Natural killer cell (primary cell): ENCODE measurements at regions not wholly inside any gene's neighbourhood (a gene's known extent, or its start where the extent isn't known, plus 50 kb on each side); places are given as distances from the start of the nearest gene placed in this dataset.
"Not testable (repeated sequence)": the region's sequence is repeated elsewhere in the genome, so short reads cannot be mapped to it uniquely, and the experiment has no call there.

Experiments
- ATAC-seq, 3 donors: fragments of 150-1000 bp in 2 of 3; fragments of 200-7000 bp in 1 of 3; cut with Tn5 transposase; 1 replicate in 1 of 3; 2 replicates in 2 of 3; pipeline ENCODE4 v1.10.0; 2021; ENCODE audit warnings: mild to moderate bottlenecking in 2 of 3, moderate library complexity in 2 of 3
- DNase-seq, 2 donors: peaks; one replicate each; pipeline versions ENCODE4 v3.0.0 to v3.0.0-alpha.2; 2013 to 2021; ENCODE audit warnings: mixed read lengths in 1 of 2
- H3K27ac ChIP-seq: one replicate; pipeline ENCODE4 v1.5.1; 2013; ENCODE audit warnings: mild to moderate bottlenecking, low read length
- H3K27me3 ChIP-seq: one replicate; pipeline ENCODE4 v1.6.1; 2013; ENCODE audit warnings: low read length; ENCODE audit not compliant: control insufficient read depth, insufficient read depth
- H3K36me3 ChIP-seq: one replicate; pipeline ENCODE4 v1.6.1; 2013; ENCODE audit warnings: low read length; ENCODE audit not compliant: control insufficient read depth, insufficient read depth
- H3K4me1 ChIP-seq: one replicate; pipeline ENCODE4 v1.6.1; 2013; ENCODE audit warnings: low read length; ENCODE audit not compliant: control insufficient read depth, insufficient read depth
- H3K4me3 ChIP-seq: one replicate; pipeline ENCODE4 v1.5.1; 2013; ENCODE audit warnings: low read length
- H3K9me3 ChIP-seq: one replicate; pipeline ENCODE4 v1.6.1; 2013; ENCODE audit warnings: low read length; ENCODE audit not compliant: control insufficient read depth, insufficient read depth
- H3K27ac Mint-ChIP-seq, 2 donors: one replicate each; pipeline ENCODE4 v1.8.0; 2022; ENCODE audit warnings: mild to moderate bottlenecking in 2 of 2, mixed read lengths in 2 of 2, moderate library complexity in 1 of 2
- H3K27me3 Mint-ChIP-seq, 2 donors: one replicate each; pipeline ENCODE4 v1.8.0; 2022; ENCODE audit warnings: low read depth in 2 of 2, mixed read lengths in 2 of 2
- H3K36me3 Mint-ChIP-seq: one replicate; pipeline ENCODE4 v1.8.0; 2022; ENCODE audit warnings: mixed read lengths
- H3K4me1 Mint-ChIP-seq, 2 donors: one replicate each; pipeline ENCODE4 v1.8.0; 2022; ENCODE audit warnings: mixed read lengths in 2 of 2
- H3K4me3 Mint-ChIP-seq: one replicate; pipeline ENCODE4 v1.8.0; 2022; ENCODE audit warnings: mild to moderate bottlenecking, moderate library complexity, mixed read lengths
- H3K9me3 Mint-ChIP-seq, 2 donors: one replicate each; pipeline ENCODE4 v1.8.0; 2022; ENCODE audit warnings: mixed read lengths in 2 of 2
- whole genome bisulfite sequencing: methylation state at CpG from one replicate; pipeline ENCODE4 v1.1.7; 2013; ENCODE audit warnings: missing lambda C conversion rate; ENCODE audit not compliant: insufficient coverage; 5-methylcytosine and 5-hydroxymethylcytosine counted together
- intact Hi-C: fragments of 100-400 bp; cut with micrococcal nuclease; formaldehyde crosslinking; loops from one replicate; pipeline ENCODE4 v1.14.2; 2022

- DNase-seq, H3K4me3 ChIP-seq, ATAC-seq, intact Hi-C loops, H3K36me3 ChIP-seq, H3K9me3 Mint-ChIP-seq, H3K27ac ChIP-seq, H3K4me1 Mint-ChIP-seq, H3K36me3 Mint-ChIP-seq, H3K4me3 Mint-ChIP-seq, H3K27me3 ChIP-seq, H3K4me1 ChIP-seq, H3K27ac Mint-ChIP-seq, H3K9me3 ChIP-seq: not testable (repeated sequence)
- 78% methylated on average over 7 of the region's 11 CpGs for WGBS
- H3K27me3 Mint-ChIP-seq = peaks cover 0 to 13% of the 10 kb centered on the region in 2 donors
Measured at GRCh38 chr12:8282181-8282580, 54.8 kb upstream of the FAM90A1 start.

DNA sequence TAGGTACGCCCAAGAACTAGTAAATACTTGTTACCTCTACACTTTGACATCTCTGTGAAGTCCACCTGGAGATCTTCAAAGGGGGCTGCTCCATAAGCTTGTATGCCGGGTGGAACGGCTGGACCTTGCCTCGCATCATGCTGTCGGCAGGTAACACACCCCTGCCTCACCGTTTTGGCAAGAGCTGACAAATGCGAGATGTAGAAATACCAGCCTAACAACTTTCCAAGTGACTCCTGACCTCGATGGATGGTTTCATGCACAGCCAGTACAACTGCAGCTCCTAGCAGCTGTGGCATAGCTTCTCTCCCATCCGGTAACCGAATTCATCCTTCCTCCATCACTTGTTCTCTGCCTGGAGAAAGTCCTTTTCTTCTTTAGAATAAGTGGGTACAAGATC lies 58.3 kb upstream of the FAM90A1 start:
- DNase-seq, intact Hi-C loops, H3K4me3 Mint-ChIP-seq, ATAC-seq, H3K36me3 Mint-ChIP-seq, H3K36me3 ChIP-seq, H3K27me3 ChIP-seq, H3K4me1 Mint-ChIP-seq, H3K27ac Mint-ChIP-seq, H3K9me3 Mint-ChIP-seq, H3K4me3 ChIP-seq, H3K9me3 ChIP-seq, H3K4me1 ChIP-seq, H3K27ac ChIP-seq: not testable (repeated sequence)
- 93% methylated on average over 7 of the region's 10 CpGs for WGBS
- H3K27me3 Mint-ChIP-seq = peaks cover 0 to 10% of the 10 kb centered on the region in 2 donors

DNA sequence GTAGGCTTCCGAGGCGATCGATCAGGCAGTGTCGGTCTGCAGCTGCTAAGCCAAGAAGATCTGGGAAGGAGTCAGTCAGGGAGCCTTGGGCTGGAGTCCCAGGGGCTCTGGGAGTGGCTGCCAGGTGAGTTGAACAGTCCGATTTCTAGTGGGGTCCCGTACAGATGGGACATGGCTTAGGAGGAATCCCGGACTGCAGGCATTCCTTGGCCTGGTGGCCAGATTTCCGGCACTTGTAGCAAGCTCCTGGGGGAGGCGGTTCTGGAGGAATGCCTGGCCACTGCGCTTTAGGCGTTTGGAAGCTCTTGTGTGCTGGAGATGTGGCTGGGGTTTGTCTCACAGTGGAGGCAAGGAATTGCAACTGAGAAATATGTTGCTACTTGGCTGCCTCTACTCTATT lies 64.3 kb upstream of the FAM90A1 start:
- DNase-seq, H3K4me1 Mint-ChIP-seq, H3K4me3 ChIP-seq, H3K9me3 ChIP-seq, H3K36me3 ChIP-seq, intact Hi-C loops, H3K27ac ChIP-seq, H3K27me3 ChIP-seq, H3K4me1 ChIP-seq, H3K36me3 Mint-ChIP-seq, H3K9me3 Mint-ChIP-seq, H3K4me3 Mint-ChIP-seq, ATAC-seq, H3K27ac Mint-ChIP-seq: not testable (repeated sequence)
- WGBS = 88% methylated on average over 5 of the region's 11 CpGs
- peaks cover 0 to 11% of the 10 kb centered on the region in 2 donors for H3K27me3 Mint-ChIP-seq

- H3K4me1 Mint-ChIP-seq, H3K27ac Mint-ChIP-seq, H3K27me3 ChIP-seq, ATAC-seq, H3K4me3 Mint-ChIP-seq, H3K9me3 ChIP-seq, H3K9me3 Mint-ChIP-seq, DNase-seq, H3K4me1 ChIP-seq, H3K27ac ChIP-seq, intact Hi-C loops, H3K4me3 ChIP-seq, H3K36me3 ChIP-seq, H3K36me3 Mint-ChIP-seq: not testable (repeated sequence)
- WGBS = 84% methylated on average over 4 of the region's 7 CpGs
- H3K27me3 Mint-ChIP-seq = peaks cover 0 to 11% of the 10 kb centered on the region in 2 donors
Measured at GRCh38 chr12:8294662-8295061, 67.2 kb upstream of the FAM90A1 start.

DNA sequence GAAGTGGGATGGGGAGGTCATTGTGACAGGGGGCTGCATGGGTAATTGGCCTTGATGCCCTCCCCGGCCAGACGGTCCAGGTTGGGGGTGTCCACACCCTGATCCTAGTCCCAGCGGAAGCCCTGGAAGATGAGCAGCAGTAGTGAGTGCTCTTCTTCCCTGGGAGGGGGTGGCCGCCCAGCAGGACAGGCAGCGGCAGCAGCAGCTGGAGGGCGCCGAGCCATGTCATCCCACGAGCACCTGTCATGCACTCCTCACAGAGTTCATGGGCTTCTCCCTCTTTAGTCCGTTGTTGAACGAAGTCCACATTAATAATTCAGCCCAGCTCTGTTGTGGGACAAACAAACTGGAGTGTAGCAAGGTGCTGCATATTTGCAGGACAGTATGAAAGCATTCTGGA lies 81.2 kb upstream of the FAM90A1 start:
- intact Hi-C loops, ATAC-seq, DNase-seq, H3K27me3 Mint-ChIP-seq, H3K36me3 ChIP-seq, H3K4me1 ChIP-seq, H3K27ac ChIP-seq, H3K9me3 ChIP-seq, H3K4me3 ChIP-seq, H3K36me3 Mint-ChIP-seq, H3K4me1 Mint-ChIP-seq, H3K9me3 Mint-ChIP-seq, H3K27ac Mint-ChIP-seq, H3K4me3 Mint-ChIP-seq, H3K27me3 ChIP-seq: not testable (repeated sequence)
- WGBS = 71% methylated on average over 5 of the region's 10 CpGs

DNA sequence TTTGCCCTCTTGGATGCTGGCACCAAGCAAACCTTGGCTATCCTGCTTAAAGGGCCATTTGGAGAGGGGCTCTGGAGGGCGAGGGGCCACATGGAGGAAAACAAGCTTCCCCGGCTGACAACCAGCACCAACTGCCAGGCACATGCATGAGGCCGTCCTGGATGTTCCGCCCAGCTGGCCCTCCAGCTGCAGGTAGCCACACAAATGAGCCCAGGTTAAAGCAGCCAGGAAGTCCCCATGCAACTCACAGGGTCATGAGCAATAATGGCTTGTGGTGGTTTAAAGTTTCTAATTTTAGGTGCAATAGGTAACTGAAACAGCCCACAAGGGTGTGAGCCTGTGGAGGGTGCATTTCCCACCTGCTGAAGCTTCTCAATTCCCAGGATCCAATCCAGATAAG lies 88.6 kb upstream of the FAM90A1 start:
- ATAC-seq, H3K36me3 ChIP-seq, H3K9me3 ChIP-seq, H3K9me3 Mint-ChIP-seq, H3K4me1 ChIP-seq, H3K27me3 Mint-ChIP-seq, H3K4me3 ChIP-seq, H3K36me3 Mint-ChIP-seq, H3K27me3 ChIP-seq, intact Hi-C loops, H3K4me3 Mint-ChIP-seq, H3K27ac ChIP-seq, H3K27ac Mint-ChIP-seq, DNase-seq: not testable (repeated sequence)
- H3K4me1 Mint-ChIP-seq = peaks cover 11 to 12% of the 10 kb centered on the region in 2 donors
- WGBS = 86% methylated on average over 4 of the region's 4 CpGs

- H3K27ac ChIP-seq, H3K27me3 ChIP-seq, H3K4me3 ChIP-seq, DNase-seq, H3K4me1 ChIP-seq, H3K36me3 Mint-ChIP-seq, H3K27ac Mint-ChIP-seq, H3K4me3 Mint-ChIP-seq, H3K36me3 ChIP-seq, H3K9me3 ChIP-seq, intact Hi-C loops, ATAC-seq, H3K27me3 Mint-ChIP-seq, H3K9me3 Mint-ChIP-seq: not testable (repeated sequence)
- peaks cover 11 to 12% of the 10 kb centered on the region in 2 donors for H3K4me1 Mint-ChIP-seq
- WGBS = 98% methylated on average over 4 of the region's 5 CpGs
Measured at GRCh38 chr12:8317675-8318074, 90.3 kb upstream of the FAM90A1 start.

GRCh38 chr12:8320251-8320730 lies 92.9 kb upstream of the FAM90A1 start:
- intact Hi-C loops, H3K9me3 ChIP-seq, H3K36me3 Mint-ChIP-seq, H3K27me3 ChIP-seq, H3K27me3 Mint-ChIP-seq, H3K9me3 Mint-ChIP-seq, ATAC-seq, H3K4me1 ChIP-seq, H3K4me3 ChIP-seq, H3K36me3 ChIP-seq: not testable (repeated sequence)
- DNase-seq = peak; percentile 16 to 73
- peak overlapping the region; percentile 33 for H3K27ac ChIP-seq
- Mint-ChIP-seq H3K4me1 (peaks cover 11 to 12% of the 10 kb centered on the region in 2 donors), H3K4me3 (peak overlapping the region; percentile 4), H3K27ac (peak overlapping the region in 1 of 2 donors; percentile 61)
- WGBS = 30% methylated on average over 11 of the region's 11 CpGs
